Stimulated activated naive CD8-positive, alpha-beta T cell treated with anti-CD3 and anti-CD28 coated beads, Interleukin-15, Interleukin-2, amounts not matched to agents 100 U/mL and 50 U/mL, for 24 hours (primary cell): ENCODE measurements at regions not wholly inside any gene's neighbourhood (a gene's known extent, or its start where the extent isn't known, plus 50 kb on each side); places are given as distances from the start of the nearest gene placed in this dataset.
"Not testable (repeated sequence)": the region's sequence is repeated elsewhere in the genome, so short reads cannot be mapped to it uniquely, and the experiment has no call there.

ENCODE experiments used
- ATAC-seq: fragments of 150-1000 bp; cut with Tn5 transposase; one replicate; pipeline ENCODE4 v1.10.0; 2021
- DNase-seq: peaks from one replicate; pipeline ENCODE4 v3.0.0; 2021

GRCh38 chr6:156448579-156448978, 328.6 kb upstream of the ARID1B start:
- ATAC-seq: no peak
- DNase-seq: no peak

DNA sequence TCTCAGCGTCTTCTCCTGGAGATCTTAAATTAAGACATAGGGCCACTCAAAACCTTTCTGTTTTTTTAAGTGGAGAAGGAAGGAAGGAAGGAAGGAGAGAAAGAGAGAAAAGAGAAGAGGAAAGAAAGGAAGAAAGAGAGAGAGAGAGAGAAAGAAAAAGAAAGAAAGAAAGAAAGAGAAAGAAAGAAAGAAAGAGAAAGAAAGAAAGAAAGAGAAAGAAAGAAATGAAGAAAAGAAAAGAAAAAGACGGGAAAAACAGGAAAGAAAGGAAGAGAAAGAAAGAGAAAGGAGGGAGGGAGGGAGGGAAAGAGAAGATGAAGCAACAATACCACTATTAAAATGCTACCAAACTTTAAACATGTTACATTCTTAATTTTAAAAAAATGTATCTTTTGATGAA, 336.5 kb upstream of the ARID1B start:
- ATAC-seq (no peak), DNase-seq (no peak)

GRCh38 chr6:156438350-156438923, 338.7 kb upstream of the ARID1B start:
- no peak for DNase-seq
- ATAC-seq: no peak

- DNase-seq: no peak
Observed at GRCh38 chr6:156437121-156437879, 339.9 kb upstream of the ARID1B start.

GRCh38 chr6:156434795-156435190, 342.4 kb upstream of the ARID1B start:
- DNase-seq (no peak), ATAC-seq (no peak)

More at GRCh38 chr6:156437121-156437879, 339.9 kb upstream of the ARID1B start:
- no peak for ATAC-seq

- ATAC-seq (no peak), DNase-seq (no peak)
Observed at GRCh38 chr6:156434049-156434794, 343.0 kb upstream of the ARID1B start.

- ATAC-seq: no peak
- no peak for DNase-seq
Observed at GRCh38 chr6:156432543-156432942, 344.6 kb upstream of the ARID1B start.

DNA sequence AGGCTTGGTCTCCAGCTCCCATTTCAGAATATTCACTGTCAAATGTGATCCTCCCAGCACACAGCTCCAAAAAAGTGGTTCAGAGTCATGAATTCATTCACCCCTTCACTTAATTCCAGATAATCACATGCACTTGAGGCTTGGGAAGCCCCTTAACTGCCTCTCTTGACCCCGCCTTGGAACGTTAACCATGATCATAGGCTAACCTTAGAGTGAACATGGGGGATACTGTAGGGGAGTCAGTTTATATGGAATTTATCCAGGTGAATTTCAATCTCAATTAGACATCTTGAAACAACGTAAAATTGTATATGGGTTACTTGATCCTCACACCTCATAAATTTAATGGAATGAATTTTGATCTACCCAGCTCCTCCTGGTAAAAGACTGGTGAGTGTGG, 346.8 kb upstream of the ARID1B start:
- DNase-seq (no peak), ATAC-seq (no peak)

DNA sequence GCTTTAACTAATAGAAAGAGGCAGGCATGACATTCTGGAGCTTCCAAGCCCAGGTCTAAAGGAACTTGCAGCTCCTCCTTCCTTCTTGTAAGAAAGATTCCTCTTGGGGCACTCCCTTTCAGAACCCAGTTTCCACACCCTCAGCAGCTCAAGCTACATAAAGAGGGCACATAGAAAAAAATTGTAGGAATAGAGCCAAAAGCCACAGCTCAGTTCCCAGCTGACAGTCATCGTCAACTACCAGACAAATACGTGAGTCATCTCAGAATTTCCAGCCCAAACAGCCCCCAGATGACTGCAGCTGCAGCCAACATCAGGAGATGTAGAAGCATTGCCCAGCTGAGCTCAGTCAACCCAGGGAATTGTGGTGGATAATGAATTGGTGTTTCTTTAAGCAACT, 349.8 kb upstream of the ARID1B start:
- DNase-seq (no peak), ATAC-seq (peak; percentile 22)

DNA sequence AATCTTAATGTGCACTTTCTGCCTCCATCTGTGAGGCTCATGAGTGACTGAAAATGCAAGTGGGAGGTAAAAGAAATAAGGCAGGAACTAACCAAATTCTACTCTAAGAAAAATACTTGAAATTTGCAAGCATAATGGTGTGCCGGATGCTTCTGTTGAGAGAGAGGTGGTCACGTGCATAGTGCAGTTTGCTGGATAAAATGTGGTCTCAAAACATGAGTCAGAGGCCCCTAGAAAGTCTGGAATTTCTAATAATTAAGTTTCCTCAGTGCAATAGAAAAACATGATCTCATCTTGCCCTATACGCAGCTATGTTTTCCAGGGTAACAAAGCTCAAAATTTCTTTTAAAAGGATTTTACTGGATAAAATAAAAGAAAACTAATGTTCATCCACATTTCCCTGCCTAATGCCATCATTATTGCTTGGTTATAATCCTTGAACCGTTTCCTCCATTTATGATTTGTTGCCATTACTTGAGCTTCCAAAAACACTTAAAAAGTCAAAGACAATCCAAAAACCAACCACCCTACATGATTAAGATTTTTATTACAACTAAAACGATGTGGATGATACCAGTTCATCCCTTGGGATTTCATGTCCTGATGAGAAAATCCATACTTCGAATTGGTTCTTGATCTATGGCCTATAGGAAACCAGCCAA, 351.7 kb upstream of the ARID1B start:
- ATAC-seq: no peak
- no peak for DNase-seq

DNA sequence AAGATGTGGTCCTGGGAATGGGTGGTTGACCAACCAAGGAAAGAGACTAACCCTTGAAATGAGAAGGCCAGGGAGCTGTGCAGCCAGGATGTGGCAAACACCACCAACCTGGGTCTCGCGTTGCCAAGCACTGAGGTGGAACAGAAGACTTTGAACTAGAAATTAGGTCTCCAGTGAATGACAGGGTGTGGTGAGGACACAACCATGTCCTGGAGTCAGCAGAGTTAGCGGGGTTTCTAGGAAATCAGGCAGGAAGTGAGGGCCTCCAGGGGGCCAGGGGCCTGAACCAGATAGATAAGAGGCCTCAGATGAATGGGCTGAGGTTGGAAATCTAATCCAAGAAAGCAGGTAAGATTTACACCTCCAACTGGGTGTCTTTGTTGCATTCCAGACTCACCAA, 353.3 kb upstream of the ARID1B start:
- ATAC-seq (peak; percentile 68), DNase-seq (peak; percentile 21)

DNA sequence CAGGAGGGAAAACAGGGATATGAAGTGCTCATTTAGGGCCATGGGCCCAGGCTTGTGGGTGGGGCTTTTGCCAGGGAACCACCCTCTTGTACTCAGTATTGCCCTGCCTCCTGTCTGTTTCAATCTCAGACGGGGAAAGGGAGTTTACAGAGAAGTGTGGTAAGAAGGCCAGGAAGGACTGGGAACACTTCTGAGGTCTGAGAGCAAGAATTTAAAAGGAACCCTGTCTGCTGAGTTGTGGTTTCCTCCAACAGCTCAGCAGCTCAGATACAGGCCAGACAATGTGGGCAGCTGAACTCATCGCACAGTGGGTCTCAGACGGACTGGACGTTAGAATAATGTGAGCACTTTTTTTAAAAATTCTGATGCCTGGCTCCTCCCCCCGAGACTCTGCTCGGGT, 354.1 kb upstream of the ARID1B start:
- ATAC-seq: no peak
- no peak for DNase-seq

DNA sequence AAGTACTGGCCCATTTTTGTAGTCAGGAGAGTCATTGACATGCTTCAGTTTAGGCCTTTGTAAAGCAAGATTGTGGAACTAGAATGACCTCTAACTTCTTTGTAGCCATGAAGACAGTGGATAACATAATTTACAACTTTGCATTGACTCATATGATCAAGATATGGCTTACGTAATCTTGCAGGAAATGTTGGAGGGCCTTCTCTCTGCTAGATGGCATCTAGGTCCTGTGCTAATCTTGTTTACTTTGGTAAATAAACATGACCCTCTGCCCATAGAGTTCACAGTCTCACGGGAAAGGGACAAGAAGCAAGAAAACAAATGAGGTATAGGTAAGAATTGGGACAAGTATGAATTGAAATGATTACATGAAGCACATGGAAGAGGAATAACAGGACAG, 355.2 kb upstream of the ARID1B start:
- DNase-seq (no peak), ATAC-seq (no peak)

DNA sequence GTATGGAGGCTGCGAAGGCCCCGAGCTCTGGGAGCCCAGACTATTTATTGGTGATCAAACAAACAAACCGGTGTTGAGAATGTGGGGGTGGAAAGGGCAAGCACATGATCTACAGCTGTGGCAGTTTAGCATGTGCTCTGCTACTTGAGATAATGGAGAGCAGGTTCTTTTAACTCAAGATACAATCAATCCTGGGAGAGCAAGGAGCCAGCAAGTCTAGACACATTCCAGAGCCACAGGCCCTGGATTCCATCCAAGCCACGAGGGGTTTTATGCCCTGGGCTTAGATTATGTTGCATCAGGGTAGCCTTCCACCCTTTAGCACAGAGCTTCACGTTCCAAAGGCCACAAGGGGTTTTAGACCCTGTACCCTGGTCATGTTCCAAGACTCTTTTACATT, 355.9 kb upstream of the ARID1B start:
- not testable (repeated sequence) for DNase-seq, ATAC-seq

GRCh38 chr6:156420172-156420993, 356.8 kb upstream of the ARID1B start:
- ATAC-seq: no peak

DNA sequence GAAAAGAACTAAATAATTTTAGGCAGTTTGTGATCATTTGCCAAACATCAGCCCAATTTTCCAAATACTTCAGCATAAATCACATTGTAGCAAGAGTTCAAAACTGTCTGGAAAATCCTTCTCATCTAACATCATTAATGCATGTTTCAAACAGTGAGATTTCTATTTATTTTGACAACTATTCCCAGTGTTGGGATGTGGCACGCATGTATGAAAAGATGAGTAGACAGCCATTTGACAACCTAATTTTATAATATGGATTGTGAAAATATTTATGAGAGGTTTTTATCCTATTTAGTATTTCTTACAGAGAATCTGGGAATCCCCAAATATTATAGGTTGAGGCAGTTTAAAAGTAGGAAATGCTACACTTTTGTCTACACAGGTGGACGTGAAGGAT, 357.6 kb upstream of the ARID1B start:
- ATAC-seq: no peak
- no peak for DNase-seq

More at GRCh38 chr6:156420172-156420993, 356.8 kb upstream of the ARID1B start:
- DNase-seq: no peak

GRCh38 chr6:156418253-156418652, 358.9 kb upstream of the ARID1B start:
- ATAC-seq: no peak
- no peak for DNase-seq

DNA sequence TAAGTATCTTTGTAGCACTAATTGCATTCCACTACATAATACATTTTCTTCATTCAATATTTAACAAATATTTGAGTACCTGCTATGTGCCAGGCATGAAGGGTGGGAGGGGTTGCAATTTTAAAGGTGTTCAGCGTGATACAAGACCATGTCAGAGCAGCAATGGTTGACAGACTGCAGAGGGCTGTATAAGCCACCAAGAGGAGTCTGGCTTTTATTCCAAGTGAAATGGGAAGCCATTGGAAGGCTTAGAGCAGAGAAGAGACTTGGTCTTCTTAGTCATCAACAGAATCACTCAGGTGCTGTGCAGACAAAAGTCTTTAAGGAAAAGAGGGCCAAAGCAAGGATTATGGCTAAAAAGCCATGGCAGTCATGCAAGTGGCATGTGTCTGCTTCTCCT, 360.8 kb upstream of the ARID1B start:
- ATAC-seq (no peak), DNase-seq (no peak)

DNA sequence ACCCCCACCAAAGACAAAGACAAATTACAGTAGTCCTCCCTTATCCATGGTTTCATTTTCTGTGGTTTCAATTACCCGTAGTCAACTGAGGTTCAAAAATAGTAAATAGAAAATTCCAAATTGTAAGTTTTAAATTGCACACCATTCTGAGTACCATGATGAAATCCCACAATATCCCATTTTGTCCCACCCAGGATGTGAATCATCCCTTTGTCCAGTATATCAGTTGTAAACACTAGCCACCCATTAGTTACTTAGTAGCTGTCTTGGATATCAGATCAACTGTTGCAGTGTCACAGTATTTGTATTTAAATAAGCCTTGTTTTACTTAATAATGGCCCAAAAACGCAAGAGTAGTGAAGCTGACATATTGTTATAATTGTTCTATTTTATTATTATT, 364.0 kb upstream of the ARID1B start:
- ATAC-seq: no peak
- DNase-seq: no peak

- no peak for ATAC-seq
- no peak for DNase-seq
Observed at GRCh38 chr6:156410649-156411048, 366.5 kb upstream of the ARID1B start.

DNA sequence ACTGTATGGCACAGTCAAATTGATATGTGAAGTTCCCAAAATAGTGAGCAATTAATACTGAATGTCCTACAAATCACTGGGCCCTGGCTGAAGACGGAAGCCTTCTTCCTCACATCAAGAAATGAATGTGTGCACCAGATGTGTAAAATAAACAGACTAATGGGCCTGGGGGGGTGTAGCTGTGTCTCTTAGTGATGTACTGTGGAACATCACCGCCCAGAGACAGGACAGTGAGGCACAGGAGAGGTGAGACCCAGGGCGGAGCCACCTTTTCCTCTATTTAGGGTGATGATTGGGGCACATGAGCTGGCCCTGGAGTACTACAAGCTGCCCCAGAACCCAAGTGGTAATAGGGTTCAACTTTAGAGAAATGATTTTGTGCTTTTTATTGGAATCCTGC, 368.5 kb upstream of the ARID1B start:
- DNase-seq (no peak), ATAC-seq (no peak)

GRCh38 chr6:156407334-156407733, 369.8 kb upstream of the ARID1B start:
- no peak for ATAC-seq
- DNase-seq: no peak
